Cardiac septum (tissue), 1 donor: ENCODE measurements at regions not wholly inside any gene's neighbourhood (a gene's known extent, or its start where the extent isn't known, plus 50 kb on each side); places are given as distances from the start of the nearest gene placed in this dataset.
A peak's percentile ranks its signal among the peaks of the same experiment; 100 is the strongest.
"Not testable (repeated sequence)": the region's sequence is repeated elsewhere in the genome, so short reads cannot be mapped to it uniquely, and the experiment has no call there.

Source experiments
- DNase-seq: peaks from one replicate; pipeline ENCODE4 v3.0.0-alpha.2; 2020; ENCODE audit warnings: low spot score
- intact Hi-C: fragments of 100-400 bp; cut with DNase I; formaldehyde crosslinking; loops from one replicate; pipeline ENCODE4 v1.14.0; 2022
- donor health status: DM: no; HTN: no; CAD: no.

DNA sequence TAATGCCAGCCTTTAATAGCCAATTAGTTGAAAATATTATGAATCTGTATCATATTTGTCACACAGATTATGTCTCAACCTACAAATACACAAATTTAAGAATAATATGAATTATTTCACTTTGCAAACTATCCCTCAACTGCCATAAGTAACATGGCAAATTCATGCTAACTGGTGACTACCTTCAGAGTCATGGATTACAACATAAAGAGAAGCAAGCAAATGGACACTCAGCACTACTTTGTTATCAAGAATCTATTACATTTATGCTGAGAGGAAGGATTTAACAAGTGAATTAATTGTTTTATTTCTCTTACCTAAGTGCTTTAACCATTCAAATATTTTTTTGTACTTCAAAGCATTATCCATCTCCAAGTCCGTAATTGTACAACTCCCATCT is 103.1 kb upstream of the BCL6 start:
- no peak for DNase-seq
- intact Hi-C loops: no loop called here

DNA sequence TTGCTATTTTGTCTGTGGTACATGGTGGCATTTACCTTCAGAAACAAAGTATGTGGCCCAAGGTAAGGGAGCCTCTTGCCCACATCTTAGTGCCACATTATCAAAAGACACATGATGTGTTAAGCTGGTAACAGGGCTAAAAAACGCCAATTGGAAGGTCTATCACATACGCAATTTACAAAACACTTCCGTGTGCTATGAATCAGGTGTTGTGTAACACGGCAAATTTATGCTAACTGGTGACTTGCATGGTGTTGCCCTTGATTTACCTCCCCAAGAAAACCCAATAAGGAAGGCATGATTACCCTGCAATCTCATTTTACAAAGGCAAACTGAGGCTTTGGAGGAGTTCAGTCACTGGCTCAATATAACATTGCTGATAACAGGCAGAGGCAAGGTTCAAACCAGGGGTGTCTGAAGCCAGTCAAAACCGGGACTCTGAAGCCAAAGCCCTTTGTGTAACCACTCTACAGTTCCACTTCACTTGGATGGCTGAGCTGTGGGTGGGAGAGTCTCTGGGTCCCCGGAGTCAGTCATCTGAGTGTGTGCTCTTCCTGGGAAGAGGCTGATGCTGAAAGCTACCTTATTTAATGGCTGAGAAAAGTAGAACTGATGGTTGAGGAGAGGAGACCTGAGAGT is 103.9 kb upstream of the BCL6 start:
- intact Hi-C loops: no loop called here

DNA sequence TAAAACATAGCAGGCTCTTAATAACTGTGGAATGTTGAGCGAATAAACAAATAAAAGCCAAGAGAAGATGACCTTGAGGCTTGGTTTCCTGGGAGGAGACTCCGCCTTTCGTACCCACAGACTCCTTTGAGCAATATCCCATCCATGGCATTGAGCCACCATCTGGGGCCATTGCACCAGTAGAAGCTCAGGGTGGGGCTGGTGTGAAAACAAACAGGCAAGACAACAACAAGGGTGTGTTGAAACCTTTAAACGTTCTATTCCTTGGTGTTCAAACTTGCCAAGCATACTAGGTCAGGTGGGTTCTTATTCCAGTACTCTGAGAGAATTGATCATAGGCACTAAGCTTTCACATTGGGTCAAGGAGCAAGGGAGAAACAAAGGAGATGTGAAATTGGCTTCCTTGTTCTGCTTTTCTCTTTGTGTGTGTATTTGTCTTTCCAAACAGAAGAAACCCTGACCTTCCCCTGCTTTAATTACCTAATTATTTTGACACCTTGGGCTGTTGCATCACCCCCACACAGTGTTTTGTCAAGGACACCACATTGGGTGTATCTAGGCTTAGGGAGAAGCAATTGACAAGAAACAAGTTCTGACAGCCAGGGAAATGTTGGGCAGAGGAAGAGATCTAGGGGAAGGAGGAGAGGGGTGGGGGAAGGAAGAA is 105.1 kb upstream of the BCL6 start:
- DNase-seq: peak; percentile 84
- intact Hi-C loops: no loop called here

More for the DNA sequence above, 103.9 kb upstream of the BCL6 start:
- no peak for DNase-seq

DNA sequence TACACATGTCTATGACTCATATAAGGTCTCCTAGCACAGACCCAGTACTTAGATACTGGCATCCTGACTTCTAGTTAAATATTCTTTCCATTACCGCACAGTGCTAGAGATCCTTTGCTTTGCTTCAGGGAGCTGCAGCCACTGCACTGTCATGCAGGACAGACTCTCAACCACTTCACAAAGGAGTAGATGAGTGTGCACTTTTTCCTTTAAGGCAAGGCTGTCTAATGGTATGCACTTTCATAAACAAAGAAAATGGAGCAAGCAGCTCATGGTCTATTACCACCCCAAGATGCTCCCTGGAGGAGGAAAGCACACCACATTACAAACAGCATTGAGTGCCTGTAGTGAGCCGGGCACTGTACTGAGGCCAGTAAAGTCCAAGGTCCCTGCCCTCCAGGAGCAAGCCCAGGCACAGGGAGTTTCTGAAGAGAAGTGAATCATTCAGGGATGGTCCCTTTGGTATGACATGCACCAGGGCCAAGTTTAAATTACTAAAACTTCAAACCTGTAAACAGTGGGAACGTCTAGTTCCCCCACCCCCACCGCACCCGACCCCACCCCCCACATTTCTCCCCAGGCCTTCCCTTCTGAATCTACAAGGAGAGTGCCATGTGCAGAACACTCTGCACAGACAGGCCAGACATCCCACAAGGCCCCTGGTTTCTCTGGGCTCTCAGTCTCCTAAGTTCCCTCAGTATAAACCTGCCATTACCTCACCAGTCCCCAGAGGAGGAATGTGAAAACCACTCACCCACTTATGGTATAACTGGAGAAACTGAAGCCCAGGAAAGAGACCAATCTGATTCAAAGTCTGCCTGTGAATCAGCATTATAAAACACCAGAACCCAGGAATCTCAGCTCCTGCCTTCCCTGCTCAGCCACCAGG is 107.8 kb upstream of the BCL6 start:
- DNase-seq: no peak
- intact Hi-C loops: no loop called here

DNA sequence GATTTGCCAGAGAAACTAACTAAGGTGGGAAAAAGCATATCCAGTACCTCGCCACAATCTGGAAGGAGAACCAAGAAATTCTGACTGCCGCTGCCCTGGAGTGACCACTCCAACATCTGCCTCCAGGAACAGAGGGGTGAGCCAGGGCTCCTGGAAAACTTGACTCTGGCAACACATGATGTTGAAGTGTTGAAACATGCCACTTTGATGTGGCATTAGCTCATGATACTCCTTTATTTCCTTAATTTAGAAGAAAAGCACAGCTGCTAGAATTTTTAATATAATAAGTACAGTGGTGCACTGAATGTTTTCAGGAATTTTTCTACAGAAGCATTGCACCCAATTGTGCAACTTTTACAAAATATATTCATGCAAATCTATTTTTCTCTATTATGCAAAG is 109.9 kb upstream of the BCL6 start:
- intact Hi-C loops: no loop called here
- DNase-seq: no peak

DNA sequence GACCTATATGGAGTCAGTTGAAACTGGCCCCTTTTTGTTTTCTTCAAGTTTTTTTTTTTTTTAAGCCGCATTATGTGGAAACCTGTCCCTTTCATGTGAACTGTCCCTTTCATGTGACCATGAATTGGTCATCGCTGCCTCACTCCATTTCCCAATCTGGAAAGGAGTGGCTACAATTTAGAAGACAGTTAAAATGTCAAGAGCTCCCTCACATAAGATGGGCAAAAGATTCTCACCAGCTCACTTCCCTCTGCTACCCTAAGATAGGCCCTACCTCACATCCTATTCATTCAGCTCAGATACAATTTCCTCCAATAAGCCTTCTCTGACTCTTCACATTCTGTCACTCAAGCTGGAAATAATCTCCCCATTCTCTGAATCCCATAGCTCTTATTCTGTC is 111.3 kb upstream of the BCL6 start:
- no peak for DNase-seq
- intact Hi-C loops: no loop called here

DNA sequence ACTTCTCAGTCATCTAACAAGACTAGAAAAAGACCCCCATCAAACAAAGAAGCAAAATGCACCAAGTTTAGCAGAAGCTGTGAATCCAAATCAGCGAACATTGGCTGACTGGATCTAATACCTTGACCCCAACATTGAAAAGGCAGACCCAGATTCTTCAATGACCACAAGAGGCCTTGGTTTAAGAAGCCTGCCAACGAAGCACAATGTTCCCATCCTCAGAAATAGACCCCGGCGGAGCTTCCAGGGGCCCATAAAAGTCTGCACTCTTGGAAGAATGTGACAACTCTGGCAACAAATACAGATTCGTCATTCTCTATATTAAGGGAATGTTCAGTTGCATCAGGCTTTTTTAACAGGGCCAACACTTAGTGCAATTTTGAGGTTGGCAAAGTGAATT is 112.8 kb upstream of the BCL6 start:
- intact Hi-C loops: no loop called here
- no peak for DNase-seq

DNA sequence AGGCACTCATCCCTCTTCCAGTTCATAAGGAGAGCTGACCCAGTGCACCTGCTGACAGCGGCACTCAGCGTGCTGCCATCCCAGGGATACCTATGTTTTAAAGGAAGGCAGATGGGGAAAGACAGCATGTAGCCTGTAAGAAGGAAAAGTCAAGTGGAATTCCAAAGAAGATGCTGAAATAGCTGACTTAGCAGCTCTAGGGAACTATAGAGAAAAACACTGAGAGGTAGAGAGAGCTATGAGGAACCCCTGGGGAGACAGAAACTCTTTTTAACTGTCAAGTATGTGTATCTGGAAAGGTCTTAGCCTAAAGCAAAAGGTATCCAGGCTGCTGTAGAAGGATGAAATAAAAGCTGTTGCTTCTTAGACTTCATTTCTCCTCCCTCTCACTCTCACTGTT is 113.4 kb upstream of the BCL6 start:
- no peak for DNase-seq
- intact Hi-C loops: no loop called here

DNA sequence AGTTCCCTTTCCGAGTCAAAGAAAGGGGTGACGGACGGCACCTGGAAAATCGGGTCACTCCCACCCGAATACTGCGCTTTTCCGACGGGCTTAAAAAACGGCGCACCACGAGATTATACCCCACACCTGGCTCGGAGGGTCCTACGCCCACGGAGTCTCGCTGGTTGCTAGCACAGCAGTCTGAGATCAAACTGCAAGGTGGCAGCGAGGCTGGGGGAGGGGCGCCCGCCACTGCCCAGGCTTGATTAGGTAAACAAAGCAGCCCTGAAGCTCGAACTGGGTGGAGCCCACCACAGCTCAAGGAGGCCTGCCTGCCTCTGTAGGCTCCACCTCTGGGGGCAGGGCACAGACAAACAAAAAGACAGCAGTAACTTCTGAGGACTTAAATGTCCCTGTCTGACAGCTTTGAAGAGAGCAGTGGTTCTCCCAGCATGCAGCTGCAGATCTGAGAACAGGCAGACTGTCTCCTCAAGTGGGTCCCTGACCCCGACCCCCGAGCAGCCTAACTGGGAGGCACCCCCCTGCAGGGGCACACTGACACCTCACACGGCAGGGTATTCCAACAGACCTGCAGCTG is 117.5 kb upstream of the BCL6 start:
- DNase-seq: not testable (repeated sequence)

DNA sequence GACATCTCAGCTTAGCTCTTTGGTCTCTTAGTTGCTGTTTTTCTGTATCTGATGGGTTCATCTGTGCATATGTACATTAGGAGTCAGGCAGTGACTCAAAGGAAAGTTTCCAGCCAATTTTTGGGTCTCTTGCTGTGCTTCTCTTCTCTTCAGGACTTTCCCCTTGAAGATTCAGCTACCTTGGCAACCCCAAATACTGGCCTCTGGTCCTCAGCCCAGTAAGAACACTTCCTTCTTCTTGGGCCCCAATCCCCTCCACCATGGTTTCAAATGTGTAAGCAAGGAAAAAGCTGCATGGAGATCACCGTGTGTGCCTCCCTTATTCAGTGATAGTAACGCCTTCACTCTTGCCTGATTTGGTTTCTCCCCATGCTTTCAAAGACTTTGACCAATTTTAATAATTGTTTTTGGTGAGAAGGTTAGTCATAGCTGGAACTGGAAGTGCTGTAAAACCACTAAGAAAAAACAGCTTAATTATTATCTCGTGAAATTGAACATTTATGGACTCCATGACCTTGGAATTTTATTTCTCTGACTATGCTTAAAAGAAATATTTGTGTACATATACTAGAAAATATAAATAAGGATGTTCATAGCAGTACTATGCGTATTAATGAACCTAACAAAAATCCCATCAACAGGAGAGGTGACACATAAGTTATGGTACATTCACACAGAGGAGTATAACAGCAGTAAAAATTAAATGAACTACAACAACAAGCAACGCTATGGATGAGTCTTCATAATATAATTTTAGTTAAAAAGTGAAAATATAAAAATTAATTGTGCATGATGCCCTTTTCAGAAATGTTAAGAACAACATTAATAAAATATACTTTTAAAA is 125.3 kb upstream of the BCL6 start:
- DNase-seq: no peak
- intact Hi-C loops: no loop called here

More for the DNA sequence above, 117.5 kb upstream of the BCL6 start:
- intact Hi-C loops: not testable (repeated sequence)

DNA sequence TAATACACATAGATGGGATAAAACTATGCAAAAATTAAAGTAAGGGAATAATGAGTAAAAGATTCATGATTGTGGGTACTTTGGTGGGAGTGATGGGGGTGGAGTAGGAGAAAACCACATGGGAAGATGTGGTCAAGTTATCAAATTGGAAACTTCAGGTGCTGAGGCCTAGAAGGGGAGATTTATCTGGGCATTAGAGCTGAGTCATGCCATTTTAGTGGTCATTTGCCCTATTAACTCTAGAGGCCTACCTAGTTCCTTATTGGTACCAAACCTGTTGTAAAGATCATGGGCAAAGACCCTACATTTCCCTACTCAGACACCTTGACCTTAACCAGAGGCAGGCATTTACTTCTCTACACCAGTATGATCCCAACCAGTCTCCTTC is 125.9 kb upstream of the BCL6 start:
- no peak for DNase-seq
- intact Hi-C loops: no loop called here

DNA sequence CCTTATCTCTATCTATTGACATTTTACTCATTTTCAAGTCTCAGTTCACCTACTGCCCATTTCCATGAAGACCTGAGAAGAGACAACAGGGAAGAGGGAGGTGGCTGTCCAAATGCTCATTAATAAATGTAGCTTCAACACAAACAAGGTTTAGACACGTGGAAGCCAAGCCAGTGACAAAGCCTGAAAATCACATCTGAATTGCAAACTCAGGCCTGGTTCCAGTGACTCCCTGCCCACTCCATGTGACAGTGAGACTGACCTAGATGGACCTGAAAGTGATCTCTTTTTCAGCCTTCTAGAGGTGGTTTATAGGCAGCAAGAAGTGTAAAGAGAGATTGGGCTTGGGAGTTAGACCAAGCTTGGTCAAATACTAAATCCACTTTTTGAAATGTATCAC is 126.6 kb upstream of the BCL6 start:
- no peak for DNase-seq
- intact Hi-C loops: no loop called here

DNA sequence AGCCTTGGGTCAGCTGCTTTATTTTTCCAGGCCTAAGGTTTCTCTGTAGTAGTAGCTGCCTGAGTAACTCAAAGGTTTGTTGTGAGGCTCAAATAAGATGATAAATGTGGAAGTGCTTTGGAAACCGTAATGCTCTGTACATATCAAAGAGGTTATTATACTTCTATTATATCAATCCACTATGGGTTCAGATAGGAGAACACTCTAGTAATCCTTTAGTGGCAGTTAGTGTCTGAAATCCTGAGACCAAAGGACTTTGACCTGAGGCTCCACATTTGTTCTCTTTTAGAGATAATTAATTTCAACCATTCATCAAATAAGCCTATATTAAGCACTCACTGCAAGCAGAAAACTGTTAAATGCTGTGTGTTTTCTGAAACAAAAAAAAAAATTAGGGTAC is 128.6 kb upstream of the BCL6 start:
- no peak for DNase-seq
- intact Hi-C loops: no loop called here

DNA sequence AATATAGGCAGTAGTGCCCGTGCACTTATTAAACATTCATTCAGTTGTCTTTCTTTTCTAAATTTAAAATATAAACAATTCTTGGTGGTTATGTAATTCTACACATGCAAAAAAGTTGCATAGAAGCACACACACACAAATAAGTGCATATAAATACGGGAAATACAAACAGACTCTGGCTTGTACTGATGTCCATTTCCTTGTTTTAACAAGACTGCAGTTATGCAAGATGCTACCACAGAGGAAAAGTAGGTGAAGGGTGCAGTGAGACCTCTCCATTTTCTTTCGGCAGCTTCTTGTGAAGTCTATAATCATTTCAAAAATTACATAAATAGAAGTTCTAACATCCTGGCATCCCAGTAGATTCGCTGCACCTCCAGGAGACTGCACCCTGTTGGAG is 130.6 kb upstream of the BCL6 start:
- DNase-seq: no peak
- intact Hi-C loops: no loop called here

DNA sequence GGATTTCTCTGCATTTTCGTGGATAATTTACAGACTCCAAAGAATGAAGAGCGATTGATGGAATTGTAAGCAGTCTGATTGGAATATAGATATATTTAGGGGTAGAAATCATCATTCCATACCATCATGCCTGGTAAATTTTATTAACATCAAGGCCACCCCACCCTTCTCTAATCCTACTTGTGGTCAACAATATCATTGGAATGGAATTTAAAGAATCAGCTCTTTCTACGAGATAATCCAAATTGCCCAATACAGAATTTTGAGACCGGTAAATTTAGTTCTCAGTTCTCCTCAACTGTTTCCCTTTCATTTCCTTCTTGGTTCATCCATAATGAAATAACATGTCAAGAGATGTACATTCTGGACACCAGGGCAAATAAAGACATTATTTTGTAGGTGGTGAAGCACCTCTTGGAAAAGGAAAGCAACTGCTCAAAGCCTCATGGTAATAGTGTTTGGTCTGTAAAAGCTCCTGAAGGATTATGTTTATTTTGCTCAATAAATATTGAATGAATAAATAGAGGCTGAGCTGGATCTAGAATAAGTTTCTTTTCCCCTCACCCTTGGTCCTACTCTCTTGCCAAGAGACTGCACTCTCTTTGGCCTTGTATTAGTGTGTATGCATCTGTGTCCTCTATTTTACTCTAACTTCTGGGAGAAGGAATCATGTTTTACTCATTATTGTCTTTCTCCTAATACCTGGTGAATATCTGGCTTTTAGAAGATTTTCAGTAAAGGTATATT is 133.7 kb upstream of the BCL6 start:
- intact Hi-C loops: no loop called here
- no peak for DNase-seq

DNA sequence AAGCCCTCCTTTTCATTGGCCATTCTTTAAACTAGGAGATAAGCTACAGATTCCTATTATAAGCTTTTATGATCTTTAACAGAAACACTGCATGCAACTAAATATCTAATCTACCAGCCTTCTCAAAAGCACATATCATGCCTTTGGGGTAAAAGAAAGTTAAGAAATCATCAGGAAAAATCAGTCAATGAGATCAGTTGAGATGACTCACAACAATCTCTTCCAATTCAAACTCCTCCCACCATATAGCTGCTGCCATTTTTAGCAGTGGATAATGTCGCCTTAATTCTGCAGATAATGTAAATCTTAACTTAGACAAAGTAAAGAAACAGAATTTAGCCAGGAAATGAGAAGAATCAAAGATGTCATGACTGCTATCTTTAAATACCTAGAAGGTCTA is 135.2 kb upstream of the BCL6 start:
- no peak for DNase-seq
- intact Hi-C loops: no loop called here

DNA sequence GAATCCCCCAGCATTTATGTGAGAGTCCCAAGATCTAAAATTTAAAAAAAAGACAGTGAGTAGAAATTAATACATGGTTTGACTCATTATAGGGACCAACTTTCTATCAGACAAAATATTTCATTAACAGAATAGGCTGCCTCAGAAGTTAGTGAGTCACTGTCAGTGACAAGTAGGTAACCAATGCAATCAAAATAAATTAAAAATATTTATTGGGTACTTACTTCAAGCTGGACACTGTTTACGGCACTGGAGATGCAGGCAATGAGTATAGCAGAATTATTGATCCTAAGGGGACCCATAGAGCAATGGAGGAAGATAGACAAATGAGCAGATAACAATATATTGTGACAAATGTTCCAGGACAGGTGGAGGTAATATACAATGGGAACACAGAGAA is 135.6 kb upstream of the BCL6 start:
- no peak for DNase-seq
- intact Hi-C loops: no loop called here

DNA sequence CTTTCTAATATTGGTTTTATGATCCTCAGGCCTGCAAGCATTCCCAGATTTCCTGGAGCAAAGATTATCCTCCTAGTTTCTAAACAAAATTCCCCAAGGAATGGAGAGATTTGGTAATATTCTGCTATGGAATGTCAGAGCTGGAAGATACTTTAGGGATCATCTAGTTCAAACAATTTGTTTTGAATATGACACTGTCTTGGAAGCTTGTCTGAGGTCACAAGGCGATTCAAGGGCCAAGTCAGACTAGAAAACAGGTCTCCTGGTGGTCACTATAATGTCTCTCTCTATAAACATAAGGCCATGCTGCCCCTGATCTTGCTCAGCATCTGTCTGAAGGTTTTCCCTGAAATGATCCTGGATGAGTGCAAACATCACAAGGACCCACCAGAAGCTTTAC is 143.4 kb upstream of the BCL6 start:
- no peak for DNase-seq
- intact Hi-C loops: no loop called here

DNA sequence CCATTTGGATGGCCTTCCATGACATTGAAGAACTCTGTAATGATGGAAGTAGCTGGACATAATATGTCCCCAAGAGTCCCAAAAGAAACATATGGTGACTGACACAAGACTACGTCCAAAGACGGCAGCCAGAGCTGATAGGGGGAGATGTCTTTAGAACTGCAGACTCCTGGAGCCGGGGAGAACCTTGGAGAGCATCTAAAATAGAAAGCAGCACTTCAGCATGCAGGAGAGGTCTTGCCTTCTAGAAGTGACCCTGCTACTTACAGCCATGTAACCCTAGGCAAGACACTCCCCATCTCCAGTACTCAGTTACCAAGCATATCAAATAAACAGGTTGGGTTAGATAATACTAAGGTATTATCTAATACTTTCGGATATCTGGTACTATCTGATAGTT is 143.8 kb upstream of the BCL6 start:
- intact Hi-C loops: no loop called here
- no peak for DNase-seq
